Activated naive CD4-positive, alpha-beta T cell treated with Interleukin-2 at 50 U/mL for 16 hours (primary cell): ENCODE measurements at regions not wholly inside any gene's neighbourhood (a gene's known extent, or its start where the extent isn't known, plus 50 kb on each side); places are given as distances from the start of the nearest gene placed in this dataset.
A peak's percentile ranks its signal among the peaks of the same experiment; 100 is the strongest.

ENCODE experiments used
- DNase-seq: peaks from one replicate; pipeline ENCODE4 v3.0.0-alpha.2; 2020

DNA sequence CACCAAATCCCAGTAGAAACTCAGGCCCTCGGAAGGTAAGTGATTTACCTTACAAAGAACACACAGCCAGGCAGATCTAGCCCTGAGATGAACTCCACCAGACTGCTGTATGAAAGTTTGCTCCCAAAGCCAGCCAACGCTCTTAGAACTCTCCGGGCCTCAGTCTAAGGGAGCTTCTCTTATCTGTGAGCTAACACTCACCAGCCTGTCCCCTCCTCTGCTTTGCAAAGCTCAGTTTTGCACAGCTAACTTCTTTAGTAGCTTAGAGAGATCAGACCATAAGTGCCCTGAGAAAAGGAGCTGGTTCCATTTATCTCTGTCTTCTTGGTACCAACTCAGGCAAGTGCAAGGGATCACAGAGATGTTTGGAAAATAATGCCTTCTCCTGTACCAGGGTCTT is 195.8 kb upstream of the JUN start:
- DNase-seq, result no peak

GRCh38 chr1:58981392-58981791 is 197.5 kb upstream of the JUN start:
- DNase-seq, result no peak

GRCh38 chr1:58982259-58982998 is 198.6 kb upstream of the JUN start:
- DNase-seq, result no peak

- DNase-seq, result no peak
These were observed 199.3 kb upstream of the JUN start for GRCh38 chr1:58983162-58983561.

DNA sequence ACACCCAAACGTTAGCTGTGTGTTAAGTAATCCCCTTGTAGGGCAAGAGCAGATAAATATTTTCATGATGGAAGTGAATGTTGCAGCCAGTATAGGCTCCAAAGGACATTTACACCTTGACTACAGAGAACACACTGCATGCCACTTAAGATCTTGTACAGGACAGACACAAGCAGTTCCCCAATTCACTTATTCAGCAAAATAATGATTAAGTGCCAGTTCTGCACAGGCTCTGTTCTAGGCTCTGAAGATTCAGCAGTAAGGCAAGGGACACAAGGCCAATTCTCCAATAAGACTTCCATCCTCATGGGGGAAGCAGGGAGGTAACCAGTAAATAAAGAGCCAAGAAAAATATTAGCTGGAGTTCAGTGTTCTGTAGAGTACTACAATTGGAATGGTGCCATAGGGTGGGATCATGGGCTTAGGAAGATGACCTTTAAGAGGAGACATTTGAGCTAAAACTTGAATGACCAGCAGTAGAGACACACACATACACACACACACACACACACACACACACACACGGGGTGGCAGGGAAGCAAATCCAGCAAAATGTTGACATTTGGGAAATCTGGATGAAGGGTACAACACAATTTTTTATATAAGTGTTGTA is 199.9 kb upstream of the JUN start:
- no peak for DNase-seq

GRCh38 chr1:58986996-58987767 is 203.3 kb upstream of the JUN start:
- no peak for DNase-seq

DNA sequence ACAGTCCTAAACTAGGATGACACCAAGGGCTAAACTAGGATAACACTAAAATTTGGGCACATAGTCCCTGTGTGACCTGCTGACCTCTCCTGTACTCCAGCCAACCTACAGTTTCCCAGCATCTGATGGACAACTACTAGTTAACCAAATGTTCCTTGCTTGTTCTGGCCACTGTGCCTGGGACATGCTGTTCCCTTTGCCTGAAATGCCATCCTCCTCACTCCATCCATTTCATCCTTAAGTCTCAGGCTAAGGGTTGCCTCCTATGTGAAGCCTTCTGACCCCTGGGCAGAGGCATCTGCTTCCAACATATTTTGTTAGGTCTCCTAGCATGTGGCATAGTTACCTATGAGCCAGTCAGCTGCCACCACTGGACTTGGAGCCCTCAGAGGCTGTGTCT is 204.9 kb upstream of the JUN start:
- no peak for DNase-seq

DNA sequence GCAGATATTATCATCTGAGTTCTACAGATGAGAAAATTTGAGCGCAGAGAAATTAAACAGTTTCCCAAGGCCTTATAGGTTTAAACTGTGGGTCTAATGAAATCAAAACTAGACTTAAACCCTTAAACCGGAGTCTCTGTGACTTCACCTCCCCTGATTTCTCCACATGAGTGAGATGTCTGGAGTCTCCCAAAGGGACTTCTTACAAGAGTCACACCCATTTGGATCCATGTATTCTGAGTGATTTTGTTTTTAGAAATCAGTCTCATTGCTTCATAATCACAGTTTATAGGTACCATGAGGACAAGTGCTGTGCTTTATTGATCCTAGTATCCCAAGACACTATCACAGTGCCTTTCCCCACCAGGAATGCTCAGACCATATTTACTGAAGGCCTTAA is 206.0 kb upstream of the JUN start:
- no peak for DNase-seq

DNA sequence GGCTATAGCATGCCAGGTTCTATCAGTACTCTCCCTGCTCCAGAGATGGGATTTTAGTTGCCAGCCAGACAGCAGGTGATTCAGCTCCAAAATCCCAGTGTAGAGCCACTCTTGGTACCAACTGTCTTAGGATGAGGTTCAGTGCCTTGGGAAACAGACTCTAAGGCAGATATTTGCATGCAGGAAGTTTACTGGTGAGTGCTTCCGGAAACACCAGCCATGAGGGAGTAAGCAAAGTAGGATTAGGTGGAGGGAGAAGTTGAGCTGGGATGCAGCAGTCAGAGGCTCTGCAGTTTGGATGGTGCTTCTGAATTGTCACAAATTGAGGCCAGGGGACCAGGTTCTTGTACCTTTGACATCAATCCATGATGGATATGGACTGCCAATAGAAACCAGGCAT is 207.5 kb upstream of the JUN start:
- DNase-seq, result no peak

DNA sequence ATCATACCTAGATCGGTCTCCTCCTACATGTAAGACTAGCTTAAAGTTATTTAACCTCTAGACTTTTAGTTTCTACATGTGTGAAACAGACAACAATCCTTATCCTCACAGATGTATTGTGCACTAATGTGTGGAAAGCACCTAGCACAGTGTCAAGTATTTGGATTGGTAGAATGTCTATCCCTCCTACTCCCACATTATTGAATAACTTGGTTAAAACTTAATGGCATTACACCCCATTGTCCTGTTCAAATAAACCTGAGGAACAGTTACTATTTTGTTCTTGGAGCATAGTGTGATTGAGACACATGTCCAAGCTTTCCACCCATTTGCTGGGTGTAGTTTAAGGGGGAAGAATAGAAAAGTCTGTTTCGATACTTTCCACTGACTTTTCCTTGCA is 208.8 kb upstream of the JUN start:
- no peak for DNase-seq

DNA sequence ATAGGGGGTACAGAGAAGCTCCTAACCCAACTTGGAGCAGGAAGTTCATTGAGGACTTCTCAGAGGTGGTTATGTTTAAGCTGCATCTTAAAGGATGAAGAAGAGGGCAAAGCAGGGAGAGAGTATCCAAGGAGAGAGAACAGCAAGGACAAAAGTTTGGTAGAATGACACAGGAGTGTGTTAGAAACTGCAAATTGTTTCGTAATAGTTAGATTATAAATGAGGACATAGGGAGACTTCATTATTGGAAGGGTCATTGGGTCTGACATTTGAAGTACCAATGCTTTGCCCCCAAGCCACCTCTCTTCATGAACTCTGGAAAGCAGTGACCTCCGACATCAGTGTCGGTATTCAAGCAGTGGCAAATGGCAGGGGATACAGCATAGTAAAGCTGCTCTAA is 209.6 kb upstream of the JUN start:
- DNase-seq, result no peak

DNA sequence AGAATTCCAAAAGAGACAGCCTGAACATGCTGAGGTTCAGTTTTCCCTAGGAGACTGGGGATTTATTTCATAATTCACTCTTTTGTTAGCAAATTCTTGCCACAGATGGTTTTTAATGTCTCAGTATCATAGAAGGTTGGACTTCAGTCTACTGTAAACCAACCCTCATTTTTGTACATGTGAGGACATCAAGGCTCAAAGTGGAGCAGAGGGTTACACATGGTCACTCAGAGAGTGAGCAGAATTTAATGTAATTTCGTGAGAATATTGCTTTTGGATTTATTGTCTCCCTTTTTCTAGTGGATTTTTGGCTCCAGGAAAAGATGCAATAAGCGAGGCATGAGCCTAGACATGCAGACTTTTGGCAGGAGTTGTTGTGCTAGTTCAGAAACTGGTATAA is 210.8 kb upstream of the JUN start:
- DNase-seq, result no peak

- DNase-seq, result no peak
These were observed 212.7 kb upstream of the JUN start for GRCh38 chr1:58996341-58997059.

GRCh38 chr1:58997060-58997411 is 213.2 kb upstream of the JUN start:
- no peak for DNase-seq

GRCh38 chr1:58997637-58998036 is 213.8 kb upstream of the JUN start:
- no peak for DNase-seq

DNA sequence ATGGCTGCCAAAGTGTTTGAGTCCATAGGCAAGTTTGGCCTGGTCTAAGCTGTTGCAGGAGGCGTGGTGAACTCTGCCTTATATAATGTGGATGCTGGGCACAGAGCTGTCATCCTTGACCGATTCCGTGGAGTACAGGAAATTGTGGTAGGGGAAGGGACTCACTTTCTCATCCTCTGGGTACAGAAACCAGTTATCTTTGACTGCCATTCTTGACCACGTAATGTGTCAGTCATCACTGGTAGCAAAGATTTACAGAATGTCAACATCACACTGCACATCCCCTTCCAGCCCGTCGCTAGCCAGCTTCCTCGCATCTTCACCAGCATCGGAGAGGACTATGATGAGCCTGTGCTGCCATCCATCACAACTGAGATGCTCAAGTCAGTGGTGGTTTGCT is 215.8 kb upstream of the JUN start:
- no peak for DNase-seq

GRCh38 chr1:59004755-59005154 is 220.9 kb upstream of the JUN start:
- DNase-seq, result no peak

- DNase-seq, result peak; percentile 7
These were observed 221.8 kb upstream of the JUN start for GRCh38 chr1:59005491-59006288.

DNA sequence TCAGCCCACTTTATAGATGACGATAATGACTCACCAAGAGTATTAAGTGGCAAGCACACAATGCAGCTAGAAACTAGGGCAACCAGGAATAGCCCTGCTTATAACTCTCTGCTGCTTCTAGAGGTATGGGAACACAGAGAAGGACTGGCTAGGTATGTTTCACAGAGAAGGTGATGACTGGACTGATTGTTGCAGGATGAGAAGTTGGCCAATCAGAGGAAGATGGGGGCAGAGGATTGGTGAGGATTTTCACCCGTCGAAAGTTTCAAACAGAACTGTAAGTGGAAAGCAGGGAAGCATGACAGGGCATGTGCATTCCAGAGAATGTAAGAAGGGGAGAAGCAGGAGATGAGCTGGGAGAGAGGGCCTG is 222.4 kb upstream of the JUN start:
- no peak for DNase-seq

- DNase-seq, result no peak
These were observed 223.1 kb upstream of the JUN start for GRCh38 chr1:59006932-59007331.

DNA sequence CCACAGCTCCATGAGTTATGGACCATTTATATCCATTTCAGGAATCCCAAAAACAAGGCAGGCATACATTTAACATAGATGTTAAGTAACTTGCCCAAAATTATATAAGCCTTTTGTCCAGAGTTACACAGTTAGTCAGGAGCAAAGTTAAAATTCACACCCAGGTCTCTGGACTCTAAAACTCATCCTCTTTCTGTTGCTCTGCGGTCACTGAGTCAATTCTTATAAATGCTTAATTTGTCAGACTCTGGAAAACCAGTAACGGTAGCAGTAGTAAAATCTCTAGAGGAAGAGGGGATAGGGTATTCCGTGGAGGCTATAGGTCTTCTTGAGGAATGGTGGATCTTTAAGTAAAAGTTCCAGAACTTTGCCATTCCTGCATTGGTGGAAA is 223.6 kb upstream of the JUN start:
- DNase-seq, result no peak

- peak; percentile 30 for DNase-seq
These were observed 224.2 kb upstream of the JUN start for GRCh38 chr1:59007820-59008598.
